K562 (cell line): ENCODE measurements at regions not wholly inside any gene's neighbourhood (a gene's known extent, or its start where the extent isn't known, plus 50 kb on each side); places are given as distances from the start of the nearest gene placed in this dataset.

Experiments used
- EP300 ChIP-seq: IDR thresholded peaks from 2 replicates; pipeline ENCODE4 v1.6.1; 2012; ENCODE audit warnings: low read length, improper control_type of control experiment
- ERF ChIP-seq: fragments of 450-650 bp; formaldehyde crosslinking; IDR thresholded peaks from 2 replicates; pipeline ENCODE4 v1.4.0; 2020; ENCODE audit warnings: mild to moderate bottlenecking, mixed read lengths
- FOXM1 ChIP-seq, 2 experiments: fragments of 450-650 bp in 1 of 2; sonication (generic) in 1 of 2; formaldehyde crosslinking in 1 of 2; IDR thresholded peaks; 2 replicates each; pipeline versions ENCODE4 v1.6.1 to v1.9.0; 2017 to 2022; ENCODE audit warnings: low read depth in 2 of 2, mild to moderate bottlenecking in 2 of 2, missing genetic modification reagents in 1 of 2, moderate library complexity in 1 of 2
- POLR2A ChIP-seq: fragments of 450-650 bp; conservative IDR thresholded peaks from 2 replicates; pipeline ENCODE4 v1.6.1; 2016
- RAD51 ChIP-seq: fragments of 450-650 bp; IDR thresholded peaks from 2 replicates; pipeline ENCODE4 v1.7.1; 2016; ENCODE audit warnings: low read depth, mild to moderate bottlenecking, borderline replicate concordance
- SRF ChIP-seq, 2 experiments: fragments of 250-450, 450-650 bp in 1 of 2; sonication (Bioruptor Pico) in 1 of 2; sonication (generic) in 1 of 2; formaldehyde crosslinking; IDR thresholded peaks; 2 replicates each; pipeline versions ENCODE4 v1.5.0 to v1.5.1; 2020 to 2022; ENCODE audit warnings: mild to moderate bottlenecking in 1 of 2, missing genetic modification reagents in 1 of 2
- TEAD1 ChIP-seq, 2 experiments: fragments of 450-650 bp in 1 of 2; sonication (generic) in 1 of 2; formaldehyde crosslinking; IDR thresholded peaks; 2 replicates each; pipeline versions ENCODE4 v1.4.0 to v1.8.0; 2020 to 2022; ENCODE audit warnings: mild to moderate bottlenecking in 2 of 2, missing genetic modification reagents in 1 of 2
- TGIF2 ChIP-seq: sonication (generic); formaldehyde crosslinking; IDR thresholded peaks from 2 replicates; pipeline ENCODE4 v1.8.1; 2022; ENCODE audit warnings: mild to moderate bottlenecking, missing genetic modification reagents, moderate library complexity
- TF ChIP-seq, protein P1 (sequence below), 3 experiments: IDR thresholded peaks in 2 of 3; conservative IDR thresholded peaks in 1 of 3; 2 replicates each; pipeline ENCODE4 v1.5.1; 2011 to 2012; ENCODE audit warnings: low read length in 3 of 3, mild to moderate bottlenecking in 3 of 3, control low read depth in 2 of 3, improper control_type of control experiment in 1 of 3, inconsistent platforms in 1 of 3, low read depth in 1 of 3, mixed read lengths in 1 of 3, moderate library complexity in 1 of 3; ENCODE audit not compliant: insufficient read depth in 2 of 3
- TF ChIP-seq, protein P2 (sequence below), 2 experiments: fragments of 450-650 bp in 1 of 2; sonication (generic) in 1 of 2; formaldehyde crosslinking; conservative IDR thresholded peaks; 2 replicates each; pipeline versions ENCODE4 v1.4.0 to v1.8.1; 2020 to 2022; ENCODE audit warnings: mild to moderate bottlenecking in 1 of 2, missing genetic modification reagents in 1 of 2
- TF ChIP-seq, protein P3 (sequence below): fragments of 150-350 bp; IDR thresholded peaks from 2 replicates; pipeline ENCODE4 v1.6.1; 2014; ENCODE audit warnings: low read depth, mild to moderate bottlenecking, low read length, borderline replicate concordance

DNA sequence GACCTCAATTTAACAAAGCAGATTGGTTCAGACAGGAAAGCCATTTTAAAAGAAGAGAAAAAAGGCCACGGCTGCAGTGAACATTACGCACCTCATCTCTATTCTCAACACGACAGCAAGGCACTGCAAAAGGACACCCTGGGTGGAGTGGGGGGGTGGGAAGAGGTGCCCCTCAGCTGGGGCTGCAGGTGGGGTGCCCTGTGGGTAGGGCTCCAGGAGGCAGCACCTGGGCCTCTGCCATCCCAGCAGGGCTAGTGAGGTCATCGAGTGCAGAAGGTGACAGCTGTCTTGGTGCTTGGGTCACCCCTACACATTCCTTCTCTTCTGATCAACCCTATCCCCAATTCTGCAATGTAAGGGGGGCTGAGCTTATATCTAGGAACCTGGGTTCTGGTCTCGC lies 142.9 kb upstream of the PRMT8 start:
- TF ChIP-seq EP300 (no peak), POLR2A (no peak), RAD51 (no peak), SRF (CRISPR knock-in tag; IDR thresholded peaks at IDR 0.05) (no peak), TGIF2 (CRISPR knock-in tag) (no peak), FOXM1 (IDR thresholded peaks at IDR 0.05; ENCODE audit: low read depth) (no peak), FOXM1 (CRISPR knock-in tag; IDR thresholded peaks at IDR 0.05; ENCODE audit: low read depth) (no peak), ERF (no peak), TEAD1 (CRISPR knock-in tag; IDR thresholded peaks at IDR 0.05) (no peak)
- TF ChIP-seq, protein P1, sequence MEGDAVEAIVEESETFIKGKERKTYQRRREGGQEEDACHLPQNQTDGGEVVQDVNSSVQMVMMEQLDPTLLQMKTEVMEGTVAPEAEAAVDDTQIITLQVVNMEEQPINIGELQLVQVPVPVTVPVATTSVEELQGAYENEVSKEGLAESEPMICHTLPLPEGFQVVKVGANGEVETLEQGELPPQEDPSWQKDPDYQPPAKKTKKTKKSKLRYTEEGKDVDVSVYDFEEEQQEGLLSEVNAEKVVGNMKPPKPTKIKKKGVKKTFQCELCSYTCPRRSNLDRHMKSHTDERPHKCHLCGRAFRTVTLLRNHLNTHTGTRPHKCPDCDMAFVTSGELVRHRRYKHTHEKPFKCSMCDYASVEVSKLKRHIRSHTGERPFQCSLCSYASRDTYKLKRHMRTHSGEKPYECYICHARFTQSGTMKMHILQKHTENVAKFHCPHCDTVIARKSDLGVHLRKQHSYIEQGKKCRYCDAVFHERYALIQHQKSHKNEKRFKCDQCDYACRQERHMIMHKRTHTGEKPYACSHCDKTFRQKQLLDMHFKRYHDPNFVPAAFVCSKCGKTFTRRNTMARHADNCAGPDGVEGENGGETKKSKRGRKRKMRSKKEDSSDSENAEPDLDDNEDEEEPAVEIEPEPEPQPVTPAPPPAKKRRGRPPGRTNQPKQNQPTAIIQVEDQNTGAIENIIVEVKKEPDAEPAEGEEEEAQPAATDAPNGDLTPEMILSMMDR (IDR thresholded peaks at IDR 0.05 in 2 of 3, conservative IDR thresholded peaks at IDR 0.05 in 1 of 3; ENCODE audit: insufficient read depth in 2 of 3, low read depth in 1 of 3, low read length in 3 of 3): no peak
- TF ChIP-seq, protein P2, sequence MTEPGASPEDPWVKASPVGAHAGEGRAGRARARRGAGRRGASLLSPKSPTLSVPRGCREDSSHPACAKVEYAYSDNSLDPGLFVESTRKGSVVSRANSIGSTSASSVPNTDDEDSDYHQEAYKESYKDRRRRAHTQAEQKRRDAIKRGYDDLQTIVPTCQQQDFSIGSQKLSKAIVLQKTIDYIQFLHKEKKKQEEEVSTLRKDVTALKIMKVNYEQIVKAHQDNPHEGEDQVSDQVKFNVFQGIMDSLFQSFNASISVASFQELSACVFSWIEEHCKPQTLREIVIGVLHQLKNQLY (CRISPR knock-in tag; conservative IDR thresholded peaks at IDR 0.05): no peak
- TF ChIP-seq, protein P3, sequence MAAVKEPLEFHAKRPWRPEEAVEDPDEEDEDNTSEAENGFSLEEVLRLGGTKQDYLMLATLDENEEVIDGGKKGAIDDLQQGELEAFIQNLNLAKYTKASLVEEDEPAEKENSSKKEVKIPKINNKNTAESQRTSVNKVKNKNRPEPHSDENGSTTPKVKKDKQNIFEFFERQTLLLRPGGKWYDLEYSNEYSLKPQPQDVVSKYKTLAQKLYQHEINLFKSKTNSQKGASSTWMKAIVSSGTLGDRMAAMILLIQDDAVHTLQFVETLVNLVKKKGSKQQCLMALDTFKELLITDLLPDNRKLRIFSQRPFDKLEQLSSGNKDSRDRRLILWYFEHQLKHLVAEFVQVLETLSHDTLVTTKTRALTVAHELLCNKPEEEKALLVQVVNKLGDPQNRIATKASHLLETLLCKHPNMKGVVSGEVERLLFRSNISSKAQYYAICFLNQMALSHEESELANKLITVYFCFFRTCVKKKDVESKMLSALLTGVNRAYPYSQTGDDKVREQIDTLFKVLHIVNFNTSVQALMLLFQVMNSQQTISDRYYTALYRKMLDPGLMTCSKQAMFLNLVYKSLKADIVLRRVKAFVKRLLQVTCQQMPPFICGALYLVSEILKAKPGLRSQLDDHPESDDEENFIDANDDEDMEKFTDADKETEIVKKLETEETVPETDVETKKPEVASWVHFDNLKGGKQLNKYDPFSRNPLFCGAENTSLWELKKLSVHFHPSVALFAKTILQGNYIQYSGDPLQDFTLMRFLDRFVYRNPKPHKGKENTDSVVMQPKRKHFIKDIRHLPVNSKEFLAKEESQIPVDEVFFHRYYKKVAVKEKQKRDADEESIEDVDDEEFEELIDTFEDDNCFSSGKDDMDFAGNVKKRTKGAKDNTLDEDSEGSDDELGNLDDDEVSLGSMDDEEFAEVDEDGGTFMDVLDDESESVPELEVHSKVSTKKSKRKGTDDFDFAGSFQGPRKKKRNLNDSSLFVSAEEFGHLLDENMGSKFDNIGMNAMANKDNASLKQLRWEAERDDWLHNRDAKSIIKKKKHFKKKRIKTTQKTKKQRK: no peak
